H9 (cell line): ENCODE measurements at regions not wholly inside any gene's neighbourhood (a gene's known extent, or its start where the extent isn't known, plus 50 kb on each side); places are given as distances from the start of the nearest gene placed in this dataset.

Experiments
- DNase-seq: peaks from one replicate; pipeline ENCODE4 v3.0.0-alpha.2; 2017
- H2AFZ ChIP-seq: one replicate; pipeline ENCODE4 v1.6.1; 2013; ENCODE audit warnings: mild to moderate bottlenecking, low read length, control low read depth, moderate library complexity
- H2AK5ac ChIP-seq: 2 replicates; pipeline ENCODE4 v1.6.1; 2013; ENCODE audit warnings: low read length, control low read depth, mixed read lengths; ENCODE audit not compliant: insufficient read length
- H2BK120ac ChIP-seq: one replicate; pipeline ENCODE4 v1.6.1; 2013; ENCODE audit warnings: low read depth, mild to moderate bottlenecking, low read length, control low read depth, inconsistent platforms; ENCODE audit not compliant: poor library complexity, severe bottlenecking
- H2BK12ac ChIP-seq: 2 replicates; pipeline ENCODE4 v1.6.1; 2013; ENCODE audit warnings: low read length, control low read depth, mixed read lengths, low read depth; ENCODE audit not compliant: insufficient read length
- H2BK15ac ChIP-seq: 2 replicates; pipeline ENCODE4 v1.6.1; 2013; ENCODE audit warnings: low read depth, low read length, control low read depth
- H2BK20ac ChIP-seq: one replicate; pipeline ENCODE4 v1.6.1; 2013; ENCODE audit warnings: low read depth, mild to moderate bottlenecking, low read length, control low read depth, inconsistent platforms; ENCODE audit not compliant: poor library complexity, severe bottlenecking
- H2BK5ac ChIP-seq: 2 replicates; pipeline ENCODE4 v1.6.1; 2013; ENCODE audit warnings: low read length, control low read depth, mixed read lengths; ENCODE audit not compliant: insufficient read length
- H3K14ac ChIP-seq: 2 replicates; pipeline ENCODE4 v1.6.1; 2013; ENCODE audit warnings: low read length, control low read depth; ENCODE audit not compliant: insufficient read depth
- H3K18ac ChIP-seq: 2 replicates; pipeline ENCODE4 v1.6.1; 2013; ENCODE audit warnings: low read depth, mild to moderate bottlenecking, mixed read lengths, low read length, control low read depth; ENCODE audit not compliant: insufficient read length
- H3K23ac ChIP-seq: 2 replicates; pipeline ENCODE4 v1.6.1; 2013; ENCODE audit warnings: low read length, control low read depth, mixed read lengths, low read depth; ENCODE audit not compliant: insufficient read length
- H3K23me2 ChIP-seq: 2 replicates; pipeline ENCODE4 v1.6.1; 2013; ENCODE audit warnings: low read depth, mild to moderate bottlenecking, mixed read lengths, low read length, control low read depth; ENCODE audit not compliant: insufficient read length, poor library complexity, severe bottlenecking
- H3K27ac ChIP-seq: 2 replicates; pipeline ENCODE4 v1.5.1; 2013; ENCODE audit warnings: low read length, control low read depth, mixed read lengths, low read depth; ENCODE audit not compliant: insufficient read length
- H3K27me3 ChIP-seq: 2 replicates; pipeline ENCODE4 v1.6.1; 2013; ENCODE audit warnings: low read length, control low read depth, inconsistent platforms; ENCODE audit not compliant: insufficient read depth
- H3K4ac ChIP-seq: 2 replicates; pipeline ENCODE4 v1.6.1; 2013; ENCODE audit warnings: low read depth, mild to moderate bottlenecking, control low read depth, inconsistent platforms, low read length, moderate library complexity
- H3K4me1 ChIP-seq: 2 replicates; pipeline ENCODE4 v1.6.1; 2013; ENCODE audit warnings: low read length, control low read depth, inconsistent platforms; ENCODE audit not compliant: insufficient read depth
- H3K4me2 ChIP-seq: 2 replicates; pipeline ENCODE4 v1.6.1; 2013; ENCODE audit warnings: low read length, control low read depth, mixed read lengths; ENCODE audit not compliant: insufficient read length, insufficient read depth
- H3K56ac ChIP-seq: 2 replicates; pipeline ENCODE4 v1.6.1; 2013; ENCODE audit warnings: low read depth, mild to moderate bottlenecking, mixed read lengths, low read length, control low read depth; ENCODE audit not compliant: insufficient read length
- H3K79me1 ChIP-seq: 2 replicates; pipeline ENCODE4 v1.6.1; 2013; ENCODE audit warnings: low read depth, mild to moderate bottlenecking, moderate library complexity, low read length, control low read depth, inconsistent platforms; ENCODE audit not compliant: insufficient read depth, poor library complexity, severe bottlenecking
- H3K79me2 ChIP-seq: 2 replicates; pipeline ENCODE4 v1.6.1; 2013; ENCODE audit warnings: low read length, control low read depth, inconsistent platforms; ENCODE audit not compliant: insufficient read depth
- H3K9ac ChIP-seq: 2 replicates; pipeline ENCODE4 v1.6.1; 2013; ENCODE audit warnings: low read length, control low read depth, mixed read lengths; ENCODE audit not compliant: insufficient read length; ENCODE audit errors: extremely low read depth
- H3K9me3 ChIP-seq: one replicate; pipeline ENCODE4 v1.6.1; 2013; ENCODE audit warnings: low read depth, low read length, inconsistent platforms; ENCODE audit not compliant: control insufficient read depth
- H3T11ph ChIP-seq: one replicate; pipeline ENCODE4 v1.6.1; 2013; ENCODE audit warnings: mild to moderate bottlenecking, low read length, control low read depth, inconsistent platforms
- H4K20me1 ChIP-seq: one replicate; pipeline ENCODE4 v1.6.1; 2013; ENCODE audit not compliant: control insufficient read depth, insufficient read length, insufficient read depth
- H4K5ac ChIP-seq: 2 replicates; pipeline ENCODE4 v1.6.1; 2013; ENCODE audit warnings: low read depth, mild to moderate bottlenecking, mixed read lengths, low read length, control low read depth; ENCODE audit not compliant: insufficient read length
- H4K8ac ChIP-seq: replicated peaks from 2 replicates; pipeline ENCODE4 v1.6.1; 2013; ENCODE audit warnings: low read length, control low read depth, mixed read lengths, low read depth; ENCODE audit not compliant: insufficient read length
- H4K91ac ChIP-seq: 2 replicates; pipeline ENCODE4 v1.6.1; 2013; ENCODE audit warnings: low read depth, mild to moderate bottlenecking, moderate library complexity, mixed read lengths, low read length, control low read depth; ENCODE audit not compliant: insufficient read length
- H3K27ac Mint-ChIP-seq, 3 experiments: 2 replicates in 2 of 3; 3 replicates in 1 of 3; pipeline ENCODE4 v1.8.0; 2020 to 2021; ENCODE audit warnings: mixed read lengths in 3 of 3, mild to moderate bottlenecking in 1 of 3, moderate library complexity in 1 of 3
- H3K27me3 Mint-ChIP-seq: 2 replicates; pipeline ENCODE4 v1.8.0; 2021; ENCODE audit warnings: low read depth, mild to moderate bottlenecking, moderate library complexity, mixed read lengths
- H3K36me3 Mint-ChIP-seq, 3 experiments: 2 replicates in 2 of 3; 3 replicates in 1 of 3; pipeline ENCODE4 v1.8.0; 2020 to 2021; ENCODE audit warnings: low read depth in 3 of 3, mixed read lengths in 3 of 3; ENCODE audit not compliant: insufficient read depth in 1 of 3
- H3K4me1 Mint-ChIP-seq, 2 experiments: 2 replicates each; pipeline ENCODE4 v1.8.0; 2020; ENCODE audit warnings: mixed read lengths in 2 of 2
- H3K4me3 Mint-ChIP-seq, 2 experiments: 2 replicates in 1 of 2; 3 replicates in 1 of 2; pipeline ENCODE4 v1.8.0; 2020 to 2021; ENCODE audit warnings: mild to moderate bottlenecking in 2 of 2, mixed read lengths in 2 of 2, moderate library complexity in 1 of 2
- H3K9me3 Mint-ChIP-seq, 2 experiments: 2 replicates in 1 of 2; 3 replicates in 1 of 2; pipeline ENCODE4 v1.8.0; 2020; ENCODE audit warnings: mild to moderate bottlenecking in 2 of 2, mixed read lengths in 2 of 2, moderate library complexity in 1 of 2
- WGBS: extraction: QIAGEN DNeasy Blood & Tissue Kit; methylation state at CpG from one replicate; pipeline ENCODE4 v1.1.7; 2013; ENCODE audit warnings: missing lambda C conversion rate, low lambda C conversion rate, mixed read lengths; ENCODE audit not compliant: insufficient read length; ENCODE audit errors: extremely low coverage; 5-methylcytosine and 5-hydroxymethylcytosine counted together
- TF ChIP-seq, protein P1 (sequence below): fragments of 200-600 bp; sonication (generic); conservative IDR thresholded peaks from 3 replicates; pipeline ENCODE4 v1.8.0; 2021; ENCODE audit warnings: antibody characterized with exemption, mild to moderate bottlenecking

DNA sequence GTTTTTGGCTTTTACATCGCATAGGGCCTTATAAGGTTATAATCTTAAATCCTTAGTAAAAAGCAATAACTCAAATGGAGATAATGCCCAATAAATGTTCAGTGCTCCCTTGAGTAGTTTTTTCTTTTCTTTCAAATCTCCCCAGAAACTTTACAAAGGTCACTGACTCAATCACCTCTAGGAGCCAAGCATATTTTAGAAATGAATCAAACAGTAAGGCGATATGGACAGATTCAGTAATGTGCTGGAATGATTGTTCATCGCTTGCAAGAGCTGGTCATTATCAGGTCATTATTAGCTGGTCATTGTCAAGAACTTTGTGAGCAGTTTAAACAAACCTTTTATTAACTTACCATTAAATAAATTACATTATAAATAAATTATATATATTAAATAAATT is 130.4 kb upstream of the SLIT3 start:
- H3K36me3 Mint-ChIP-seq, result no peaks in the 10 kb centered on the region
- no peaks in the 10 kb centered on the region for H4K20me1 ChIP-seq
- H3K23ac ChIP-seq, result no peak overlapping the region
- no peaks in the 10 kb centered on the region for H3K27me3 ChIP-seq
- no peak overlapping the region for H2BK15ac ChIP-seq
- H3K4me3 Mint-ChIP-seq, result no peak overlapping the region
- peaks cover 8 to 11% of the 10 kb centered on the region in 2 experiments for H3K4me1 Mint-ChIP-seq
- H3K4me1 ChIP-seq, result no peaks in the 10 kb centered on the region; the same call in 1 of the 2 replicates
- no peak overlapping the region for H3K4ac ChIP-seq
- no CpG with 5 or more reads among the region's 3 CpGs for whole genome bisulfite sequencing
- no peak overlapping the region for H2BK20ac ChIP-seq
- H2BK5ac ChIP-seq, result no peak overlapping the region
- no peak overlapping the region for H4K91ac ChIP-seq
- H3K79me1 ChIP-seq, result no peaks in the 10 kb centered on the region
- no peak for DNase-seq
- no peaks in the 10 kb centered on the region for H3K79me2 ChIP-seq
- H2BK120ac ChIP-seq, result no peak overlapping the region
- no peak overlapping the region for H4K5ac ChIP-seq
- no peak overlapping the region for H3K27ac Mint-ChIP-seq
- H3K14ac ChIP-seq, result no peak overlapping the region
- no peak overlapping the region for H3K56ac ChIP-seq
- no peak overlapping the region for H2AFZ ChIP-seq
- no peak overlapping the region for H3K4me2 ChIP-seq
- no peaks in the 10 kb centered on the region for H3K9me3 Mint-ChIP-seq
- no peak overlapping the region for H3K18ac ChIP-seq
- no peaks in the 10 kb centered on the region for H3K9me3 ChIP-seq
- H2AK5ac ChIP-seq, result no peak overlapping the region
- TF ChIP-seq, protein P1, sequence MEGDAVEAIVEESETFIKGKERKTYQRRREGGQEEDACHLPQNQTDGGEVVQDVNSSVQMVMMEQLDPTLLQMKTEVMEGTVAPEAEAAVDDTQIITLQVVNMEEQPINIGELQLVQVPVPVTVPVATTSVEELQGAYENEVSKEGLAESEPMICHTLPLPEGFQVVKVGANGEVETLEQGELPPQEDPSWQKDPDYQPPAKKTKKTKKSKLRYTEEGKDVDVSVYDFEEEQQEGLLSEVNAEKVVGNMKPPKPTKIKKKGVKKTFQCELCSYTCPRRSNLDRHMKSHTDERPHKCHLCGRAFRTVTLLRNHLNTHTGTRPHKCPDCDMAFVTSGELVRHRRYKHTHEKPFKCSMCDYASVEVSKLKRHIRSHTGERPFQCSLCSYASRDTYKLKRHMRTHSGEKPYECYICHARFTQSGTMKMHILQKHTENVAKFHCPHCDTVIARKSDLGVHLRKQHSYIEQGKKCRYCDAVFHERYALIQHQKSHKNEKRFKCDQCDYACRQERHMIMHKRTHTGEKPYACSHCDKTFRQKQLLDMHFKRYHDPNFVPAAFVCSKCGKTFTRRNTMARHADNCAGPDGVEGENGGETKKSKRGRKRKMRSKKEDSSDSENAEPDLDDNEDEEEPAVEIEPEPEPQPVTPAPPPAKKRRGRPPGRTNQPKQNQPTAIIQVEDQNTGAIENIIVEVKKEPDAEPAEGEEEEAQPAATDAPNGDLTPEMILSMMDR, result no peak
- H3T11ph ChIP-seq, result no peak overlapping the region
- no peak overlapping the region for H2BK12ac ChIP-seq
- no peak overlapping the region for H3K9ac ChIP-seq
- H4K8ac ChIP-seq, result no peak overlapping the region
- H3K27me3 Mint-ChIP-seq, result no peaks in the 10 kb centered on the region; the same call in 1 of the 2 replicates
- no peak overlapping the region for H3K27ac ChIP-seq
- no peaks in the 10 kb centered on the region for H3K23me2 ChIP-seq
